K562 (cell line): ENCODE measurements at regions not wholly inside any gene's neighbourhood (a gene's known extent, or its start where the extent isn't known, plus 50 kb on each side); places are given as distances from the start of the nearest gene placed in this dataset.

ENCODE experiments used
- ATAC-seq: fragments of 200-7000 bp; cut with Tn5 transposase; 3 replicates; pipeline ENCODE4 v1.9.1; 2020; ENCODE audit warnings: moderate library complexity
- BruUV-seq: library from RNA; stranded (reverse); fragments of 400-500 nt; replicated peaks from 2 replicates; lab custom pipeline; 2021; lab: Mats Ljungman, UMichigan
- CTCF ChIA-PET: fragments of 300-600 bp; formaldehyde crosslinking; extraction: SDS; loops from one replicate; lab custom pipeline; 2021; ENCODE audit warnings: low intra/inter-chr PET ratio; lab: Yijun Ruan, JAX
- POLR2A ChIA-PET: fragments of 300-600, 350-650 bp; sonication (Branson Sonifier 250); formaldehyde crosslinking; extraction: SDS; loops from one replicate; lab custom pipeline; 2021; ENCODE audit warnings: antibody characterized with exemption, inconsistent platforms; lab: Yijun Ruan, JAX
- DNase-seq, 4 experiments: peaks; one replicate each; pipeline versions ENCODE4 v3.0.0 to v3.0.0-alpha.2; 2011 to 2018; ENCODE audit warnings: low spot score in 3 of 4, mixed read lengths in 3 of 4; ENCODE audit errors: extremely low read depth in 1 of 4
- FAIRE-seq: peaks from 2 replicates; lab custom pipeline; 2011; peaks lifted over from hg19 to GRCh38; lab: Jason Lieb, UNC
- H2AFZ ChIP-seq: 2 replicates; pipeline ENCODE4 v1.6.0; 2011; ENCODE audit warnings: low read depth, low read length, control low read depth, inconsistent platforms
- H3K27ac ChIP-seq: fragments of 200-600 bp; 3 replicates; pipeline ENCODE4 v1.8.0; 2011; ENCODE audit warnings: low read depth, mild to moderate bottlenecking, control low read depth, inconsistent platforms, low read length, moderate library complexity, mixed read lengths; ENCODE audit errors: extremely low read depth
- H3K27me3 ChIP-seq, 2 experiments: fragments of 300-600 bp in 1 of 2; 2 replicates in 1 of 2; 3 replicates in 1 of 2; pipeline versions ENCODE4 v1.6.0 to v1.8.0; 2011; ENCODE audit warnings: inconsistent platforms in 2 of 2, low read length in 2 of 2, mild to moderate bottlenecking in 1 of 2, mixed read lengths in 1 of 2, moderate library complexity in 1 of 2; ENCODE audit not compliant: control insufficient read depth in 2 of 2, insufficient read depth in 2 of 2
- H3K36me3 ChIP-seq: fragments of 300-600 bp; 3 replicates; pipeline ENCODE4 v1.8.0; 2011; ENCODE audit warnings: mild to moderate bottlenecking, low read length, inconsistent platforms; ENCODE audit not compliant: control insufficient read depth, insufficient read depth
- H3K4me1 ChIP-seq, 2 experiments: fragments of 200-600 bp in 1 of 2; replicated peaks in 1 of 2; 2 replicates in 1 of 2; 3 replicates in 1 of 2; pipeline versions ENCODE4 v1.5.1 to v1.8.0; 2011; ENCODE audit warnings: inconsistent platforms in 2 of 2, low read length in 2 of 2, mild to moderate bottlenecking in 1 of 2, mixed read lengths in 1 of 2, moderate library complexity in 1 of 2; ENCODE audit not compliant: control insufficient read depth in 2 of 2, insufficient read depth in 2 of 2
- H3K4me2 ChIP-seq: 2 replicates; pipeline ENCODE4 v1.6.1; 2011; ENCODE audit warnings: low read length, control low read depth, inconsistent platforms, mixed read lengths; ENCODE audit not compliant: insufficient read depth
- H3K4me3 ChIP-seq: fragments of 200-600 bp; sonication (generic), shearing (Covaris generic); 2 replicates; pipeline ENCODE4 v1.5.1; 2016; ENCODE audit warnings: control low read depth, inconsistent platforms
- H3K79me2 ChIP-seq: fragments of 200-600 bp; 3 replicates; pipeline ENCODE4 v1.8.0; 2011; ENCODE audit warnings: low read length, inconsistent platforms; ENCODE audit not compliant: control insufficient read depth, insufficient read depth
- H3K9ac ChIP-seq, 2 experiments: 2 replicates each; pipeline versions ENCODE4 v1.6.0 to v1.6.1; 2011; ENCODE audit warnings: low read depth in 2 of 2, low read length in 2 of 2, control low read depth in 1 of 2, inconsistent platforms in 1 of 2, mild to moderate bottlenecking in 1 of 2, mixed read lengths in 1 of 2; ENCODE audit not compliant: insufficient read depth in 1 of 2
- H3K9me1 ChIP-seq: one replicate; pipeline ENCODE4 v1.6.0; 2011; ENCODE audit warnings: inconsistent platforms, mild to moderate bottlenecking, low read length, moderate library complexity; ENCODE audit not compliant: control insufficient read depth, insufficient read depth
- H3K9me3 ChIP-seq: replicated peaks from 2 replicates; pipeline ENCODE4 v1.5.1; 2011; ENCODE audit warnings: low read depth, low read length, inconsistent platforms; ENCODE audit not compliant: control insufficient read depth, insufficient read depth
- H4K20me1 ChIP-seq: replicated peaks from 2 replicates; pipeline ENCODE4 v1.6.1; 2011; ENCODE audit warnings: low read length, inconsistent platforms, mixed read lengths; ENCODE audit not compliant: control insufficient read depth, insufficient read depth
- ELF2 ChIP-seq: fragments of 250-450 bp; sonication (Bioruptor Pico); IDR thresholded peaks from 2 replicates; pipeline ENCODE4 v1.5.0; 2021; ENCODE audit warnings: mild to moderate bottlenecking
- GATAD2A ChIP-seq: fragments of 450-650 bp; IDR thresholded peaks from 2 replicates; pipeline ENCODE4 v1.6.1; 2017
- GTF2B ChIP-seq: IDR thresholded peaks from 2 replicates; pipeline ENCODE4 v1.6.1; 2011; ENCODE audit not compliant: insufficient read length; ENCODE audit errors: extremely low read depth
- MYNN ChIP-seq, 2 experiments: sonication (generic); formaldehyde crosslinking in 1 of 2; IDR thresholded peaks; 2 replicates each; pipeline versions ENCODE4 v1.5.0 to v1.6.1; 2016 to 2020; ENCODE audit warnings: antibody characterized with exemption in 1 of 2, missing genetic modification reagents in 1 of 2
- NR0B1 ChIP-seq: fragments of 450-650 bp; IDR thresholded peaks from one replicate; pipeline ENCODE4 v1.6.1; 2018; ENCODE audit warnings: mild to moderate bottlenecking, moderate library complexity; ENCODE audit not compliant: partially characterized antibody
- PCBP2 ChIP-seq: fragments of 200-400 bp; formaldehyde crosslinking; IDR thresholded peaks from 2 replicates; pipeline ENCODE4 v1.6.1; 2018; ENCODE audit warnings: low read length, low read depth, mild to moderate bottlenecking, moderate library complexity; ENCODE audit not compliant: poor library complexity, severe bottlenecking
- PHF8 ChIP-seq: fragments of 200-600 bp; sonication (generic); IDR thresholded peaks from 2 replicates; pipeline ENCODE4 v1.6.1; 2012; ENCODE audit warnings: mixed run types, mild to moderate bottlenecking, inconsistent platforms, low read length, moderate library complexity, borderline replicate concordance
- POLR3G ChIP-seq: IDR thresholded peaks from 2 replicates; pipeline ENCODE4 v1.6.1; 2011; ENCODE audit not compliant: insufficient read length, insufficient replicate concordance; ENCODE audit errors: extremely low read depth
- RFX7 ChIP-seq: fragments of 250-450 bp; sonication (Bioruptor Pico); IDR thresholded peaks from 2 replicates; pipeline ENCODE4 v1.5.1; 2021; ENCODE audit warnings: mild to moderate bottlenecking
- THAP12 ChIP-seq: fragments of 250-450 bp; sonication (Bioruptor Pico); IDR thresholded peaks from 2 replicates; pipeline ENCODE4 v1.9.0; 2021; ENCODE audit warnings: mild to moderate bottlenecking, inconsistent platforms
- ZC3H4 ChIP-seq: sonication (generic); formaldehyde crosslinking; IDR thresholded peaks from 2 replicates; pipeline ENCODE4 v1.9.0; 2021; ENCODE audit warnings: missing genetic modification reagents, borderline replicate concordance
- ZFX ChIP-seq: sonication (generic); formaldehyde crosslinking; IDR thresholded peaks from 2 replicates; pipeline ENCODE4 v1.8.0; 2022; ENCODE audit warnings: mild to moderate bottlenecking, missing genetic modification reagents, moderate library complexity
- ZNF212 ChIP-seq: fragments of 450-650 bp; formaldehyde crosslinking; IDR thresholded peaks from 2 replicates; pipeline ENCODE4 v1.4.0; 2020; ENCODE audit warnings: mild to moderate bottlenecking
- ZNF830 ChIP-seq: fragments of 250-450 bp; sonication (Bioruptor Pico); IDR thresholded peaks from 2 replicates; pipeline ENCODE4 v1.5.0; 2021; ENCODE audit warnings: mild to moderate bottlenecking
- WGBS: fragments of 100-300 bp; shearing (Covaris generic); methylation state at CpG from one replicate; pipeline ENCODE4 v1.1.6; 2016; ENCODE audit warnings: low coverage, mixed read lengths; ENCODE audit not compliant: insufficient coverage; ENCODE audit errors: missing lambda C conversion rate; 5-methylcytosine and 5-hydroxymethylcytosine counted together
- in situ Hi-C: fragments of 300-500 bp; cut with MboI; formaldehyde crosslinking; loops from 4 replicates; pipeline ENCODE4 v1.15.0; 2018; ENCODE audit warnings: inconsistent platforms, mixed read lengths
- intact Hi-C: fragments of 100-400 bp; cut with micrococcal nuclease; formaldehyde crosslinking; loops from 2 replicates; pipeline ENCODE4 v1.14.2; 2022

GRCh38 chr16:65531475-65531874 lies 409.6 kb upstream of the CDH11 start:
- ATAC-seq (no peak), FAIRE-seq (no peak)
- ChIA-PET CTCF (no interaction called here), POLR2A (interaction anchor here (0.7 kb wide), 1 partner anchor 393 kb away, joined by 3 read pairs; no protein-coding TSS in a partner anchor)
- Histone ChIP-seq H3K79me2 (no peaks in the 10 kb centered on the region), H2AFZ (no peak overlapping the region), H3K9me3 (no peaks in the 10 kb centered on the region), H3K4me1 (no peaks in the 10 kb centered on the region), H4K20me1 (no peaks in the 10 kb centered on the region)
- 0% methylated on average over 4 of the region's 4 CpGs for WGBS
- no TSS peak for BruUV-seq
- TF ChIP-seq ZNF212 (CRISPR knock-in tag) (no peak), MYNN (IDR thresholded peaks at IDR 0.05) (no peak), MYNN (CRISPR knock-in tag; IDR thresholded peaks at IDR 0.05) (no peak), GTF2B (no peak), ELF2 (no peak), PCBP2 (no peak), ZC3H4 (CRISPR knock-in tag) (no peak), POLR3G (no peak), THAP12 (CRISPR knock-in tag) (no peak), ZNF830 (CRISPR knock-in tag) (no peak), PHF8 (no peak), ZFX (no peak), NR0B1 (no peak), GATAD2A (no peak), RFX7 (CRISPR knock-in tag) (no peak)
- TF ChIP-seq, all 486 proteins: peak for 0
- in situ Hi-C loops = no loop called here
- no peak for DNase-seq
- Histone ChIP-seq H3K4me2 (no peak overlapping the region), H3K27me3 (no peaks in the 10 kb centered on the region), H3K36me3 (no peaks in the 10 kb centered on the region), H3K9ac (no peak overlapping the region), H3K4me3 (no peak overlapping the region), H3K27ac (no peak overlapping the region), H3K9me1 (no peaks in the 10 kb centered on the region)
- intact Hi-C loops = no loop called here
